GM23248 (cell line): ENCODE measurements at regions not wholly inside any gene's neighbourhood (a gene's known extent, or its start where the extent isn't known, plus 50 kb on each side); places are given as distances from the start of the nearest gene placed in this dataset.

Experiments used
- EZH2 ChIP-seq: fragments of 200-600 bp; sonication (generic); IDR thresholded peaks from 2 replicates; pipeline ENCODE4 v1.6.1; 2018; ENCODE audit warnings: antibody characterized with exemption, mild to moderate bottlenecking; ENCODE audit not compliant: insufficient read depth, poor library complexity, severe bottlenecking
- EZH2phosphoT487 ChIP-seq: fragments of 200-600 bp; sonication (generic); IDR thresholded peaks from 2 replicates; pipeline ENCODE4 v1.6.1; 2018; ENCODE audit warnings: antibody characterized with exemption, moderate library complexity, mild to moderate bottlenecking, low read depth; ENCODE audit not compliant: insufficient read depth

GRCh38 chr11:127789927-127790326 lies 789.4 kb upstream of the KIRREL3 start:
- no peak for TF ChIP-seq EZH2phosphoT487
- TF ChIP-seq EZH2, result no peak
